Heart left ventricle (tissue), 16 donors: ENCODE measurements at regions not wholly inside any gene's neighbourhood (a gene's known extent, or its start where the extent isn't known, plus 50 kb on each side); places are given as distances from the start of the nearest gene placed in this dataset.

Source experiments
- ATAC-seq, 4 donors: fragments of 200-7000 bp; cut with Tn5 transposase; one replicate each; pipeline ENCODE4 v1.9.1; 2020 to 2022; ENCODE audit warnings: moderate library complexity in 4 of 4, mild to moderate bottlenecking in 3 of 4, moderate number of reproducible peaks in 1 of 4
- DNase-seq, 5 donors: peaks; one replicate each; pipeline ENCODE4 v3.0.0-alpha.2; 2020
- H3K27ac ChIP-seq, 12 donors: fragments of 200-600 bp; sonication (generic) in 4 of 12; one replicate each; pipeline versions ENCODE4 v1.5.0 to v1.8.0; 2016 to 2022; ENCODE audit warnings: mild to moderate bottlenecking in 2 of 12
- H3K27me3 ChIP-seq, 9 donors: fragments of 200-600 bp; sonication (generic) in 2 of 9; one replicate each; pipeline versions ENCODE4 v1.5.1 to v1.8.0; 2016 to 2022; ENCODE audit warnings: mild to moderate bottlenecking in 3 of 9
- H3K36me3 ChIP-seq, 9 donors: fragments of 200-600 bp; sonication (generic) in 2 of 9; one replicate each; pipeline versions ENCODE4 v1.5.0 to v1.8.0; 2018 to 2022; ENCODE audit warnings: mild to moderate bottlenecking in 2 of 9
- H3K4me1 ChIP-seq, 12 donors: fragments of 200-600 bp; sonication (generic) in 4 of 12; one replicate each; pipeline versions ENCODE4 v1.5.0 to v1.8.0; 2016 to 2022; ENCODE audit warnings: mild to moderate bottlenecking in 3 of 12
- H3K4me3 ChIP-seq, 12 donors: fragments of 200-600 bp; sonication (generic) in 4 of 12; one replicate each; pipeline versions ENCODE4 v1.5.0 to v1.8.0; 2017 to 2022; ENCODE audit warnings: mild to moderate bottlenecking in 9 of 12, moderate library complexity in 4 of 12
- H3K9me3 ChIP-seq, 12 donors: fragments of 200-600 bp; sonication (generic) in 4 of 12; one replicate each; pipeline versions ENCODE4 v1.5.0 to v1.8.0; 2016 to 2022; ENCODE audit warnings: mild to moderate bottlenecking in 1 of 12
- POLR2A ChIP-seq, 2 donors: fragments of 450-650 bp; IDR thresholded peaks; one replicate each; pipeline ENCODE4 v1.6.1; 2017; ENCODE audit warnings: antibody characterized with exemption in 2 of 2, mild to moderate bottlenecking in 2 of 2, moderate library complexity in 2 of 2
- WGBS, 4 donors: extraction: QIAGEN DNeasy Blood & Tissue Kit in 2 of 4; methylation state at CpG; one replicate each; pipeline versions ENCODE4 v1.1.5 to v1.1.7; 2013 to 2018; 5-methylcytosine and 5-hydroxymethylcytosine counted together
- intact Hi-C, 10 donors: fragments of 100-400 bp; cut with DNase I; formaldehyde crosslinking; loops; one replicate each; pipeline versions ENCODE4 v1.11.1 to v1.14.2; 2022
- TF ChIP-seq, protein P1 (sequence below), 12 donors: fragments of 200-600 bp; sonication (generic) in 4 of 12; IDR thresholded peaks; one replicate each; pipeline versions ENCODE4 v1.5.0 to v1.8.0; 2018 to 2022; ENCODE audit warnings: antibody characterized with exemption in 12 of 12, mild to moderate bottlenecking in 5 of 12
- donor health status: ischemic (EF 13 %, LVEDD 7.1; RV severe dilation, severe dysfunction).
- donor health status: healthy with polysubstance abuse.
- donor health status: DM: no; HTN: yes; CAD: no.
- donor health status: DM: no; HTN: no; CAD: no.
- donor health status: ischemic (EF 25% LVEDD 6.9; RV normal size, moderate dysfunction).
- donor health status: ischemic (EF 25% LVEDD 5.7; RV mildly dilated, moderate dysfunction).
- donor health status: healthy.
- donor health status: DM: yes; HTN: yes; CAD: no.
- donor health status: ischemic (EF 35%, LVEDD 5.7; RV mildly dilated, moderate dysfunction).
- donor health status: nonischemic (EF 11% LVEDD 7.7; RV severe dilation, severe dysfunction).
- donor health status: DM: yes; HTN: yes; CAD: no.
- donor health status: PGD.
- donor health status: ischemic (EF 29% LVEDD 5.4; RV normal size, mild dysfunction).
- donor health status: nonischemic (EF 23%, LVEDD 6.1; RV moderate dilation, normal function).

DNA sequence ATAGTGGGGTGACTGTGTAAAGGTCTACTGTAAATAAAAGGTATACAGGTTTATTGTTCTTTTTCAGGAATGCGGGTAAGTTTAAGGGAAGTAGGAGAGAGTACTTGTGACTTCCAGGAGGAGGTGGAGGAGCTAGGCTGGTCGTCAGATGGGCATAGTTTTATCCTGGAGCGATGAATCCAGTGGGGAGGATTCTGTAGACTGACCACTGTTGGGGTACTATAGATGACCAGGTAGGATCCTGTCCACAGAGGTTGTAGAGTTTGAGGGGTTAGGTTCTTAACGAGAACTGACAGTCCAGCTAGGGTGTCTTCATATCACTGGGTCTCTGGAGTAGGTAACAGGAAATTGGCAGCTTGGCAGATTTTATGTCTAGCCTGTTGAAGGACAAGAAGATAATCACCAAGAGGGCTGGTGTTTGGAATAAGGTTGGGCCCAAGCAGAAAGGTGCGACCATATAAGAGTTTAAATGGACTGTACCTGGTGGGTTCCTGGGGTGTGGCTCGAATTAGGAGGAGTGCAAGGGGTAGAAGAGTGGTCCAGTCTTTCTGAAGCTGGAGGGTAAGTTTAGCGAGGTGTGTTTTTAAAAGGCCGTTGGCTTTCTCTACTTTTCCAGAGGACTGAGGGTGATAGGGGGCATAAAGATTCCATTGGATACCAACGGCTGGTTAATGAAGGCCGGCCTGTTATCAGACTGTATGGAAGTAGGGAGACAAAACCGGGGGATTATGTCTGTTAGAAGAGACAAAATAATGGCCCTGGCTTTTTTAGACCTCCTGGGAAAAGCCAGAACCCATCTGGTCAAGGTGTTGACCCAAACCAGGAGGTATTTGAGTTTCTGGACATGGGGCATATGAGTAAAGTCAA is 751.3 kb upstream of the ADGRB3 start:
- Histone ChIP-seq H3K4me3 (no peak overlapping the region), H3K36me3 (no peaks in the 10 kb centered on the region), H3K4me1 (no peaks in the 10 kb centered on the region), H3K27me3 (no peaks in the 10 kb centered on the region), H3K27ac (no peak overlapping the region), H3K9me3 (peaks cover 0 to 27% (median 2%) of the 10 kb centered on the region in 12 donors)
- DNase-seq = no peak
- TF ChIP-seq, protein P1, sequence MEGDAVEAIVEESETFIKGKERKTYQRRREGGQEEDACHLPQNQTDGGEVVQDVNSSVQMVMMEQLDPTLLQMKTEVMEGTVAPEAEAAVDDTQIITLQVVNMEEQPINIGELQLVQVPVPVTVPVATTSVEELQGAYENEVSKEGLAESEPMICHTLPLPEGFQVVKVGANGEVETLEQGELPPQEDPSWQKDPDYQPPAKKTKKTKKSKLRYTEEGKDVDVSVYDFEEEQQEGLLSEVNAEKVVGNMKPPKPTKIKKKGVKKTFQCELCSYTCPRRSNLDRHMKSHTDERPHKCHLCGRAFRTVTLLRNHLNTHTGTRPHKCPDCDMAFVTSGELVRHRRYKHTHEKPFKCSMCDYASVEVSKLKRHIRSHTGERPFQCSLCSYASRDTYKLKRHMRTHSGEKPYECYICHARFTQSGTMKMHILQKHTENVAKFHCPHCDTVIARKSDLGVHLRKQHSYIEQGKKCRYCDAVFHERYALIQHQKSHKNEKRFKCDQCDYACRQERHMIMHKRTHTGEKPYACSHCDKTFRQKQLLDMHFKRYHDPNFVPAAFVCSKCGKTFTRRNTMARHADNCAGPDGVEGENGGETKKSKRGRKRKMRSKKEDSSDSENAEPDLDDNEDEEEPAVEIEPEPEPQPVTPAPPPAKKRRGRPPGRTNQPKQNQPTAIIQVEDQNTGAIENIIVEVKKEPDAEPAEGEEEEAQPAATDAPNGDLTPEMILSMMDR (IDR thresholded peaks at IDR 0.05) = no peak
- TF ChIP-seq POLR2A (IDR thresholded peaks at IDR 0.05) = no peak
- no peak for ATAC-seq
- intact Hi-C loops = no loop called here
- 82 to 87% (median 85%) methylated on average over 11 of the region's 11 CpGs for WGBS, 4 donors

DNA sequence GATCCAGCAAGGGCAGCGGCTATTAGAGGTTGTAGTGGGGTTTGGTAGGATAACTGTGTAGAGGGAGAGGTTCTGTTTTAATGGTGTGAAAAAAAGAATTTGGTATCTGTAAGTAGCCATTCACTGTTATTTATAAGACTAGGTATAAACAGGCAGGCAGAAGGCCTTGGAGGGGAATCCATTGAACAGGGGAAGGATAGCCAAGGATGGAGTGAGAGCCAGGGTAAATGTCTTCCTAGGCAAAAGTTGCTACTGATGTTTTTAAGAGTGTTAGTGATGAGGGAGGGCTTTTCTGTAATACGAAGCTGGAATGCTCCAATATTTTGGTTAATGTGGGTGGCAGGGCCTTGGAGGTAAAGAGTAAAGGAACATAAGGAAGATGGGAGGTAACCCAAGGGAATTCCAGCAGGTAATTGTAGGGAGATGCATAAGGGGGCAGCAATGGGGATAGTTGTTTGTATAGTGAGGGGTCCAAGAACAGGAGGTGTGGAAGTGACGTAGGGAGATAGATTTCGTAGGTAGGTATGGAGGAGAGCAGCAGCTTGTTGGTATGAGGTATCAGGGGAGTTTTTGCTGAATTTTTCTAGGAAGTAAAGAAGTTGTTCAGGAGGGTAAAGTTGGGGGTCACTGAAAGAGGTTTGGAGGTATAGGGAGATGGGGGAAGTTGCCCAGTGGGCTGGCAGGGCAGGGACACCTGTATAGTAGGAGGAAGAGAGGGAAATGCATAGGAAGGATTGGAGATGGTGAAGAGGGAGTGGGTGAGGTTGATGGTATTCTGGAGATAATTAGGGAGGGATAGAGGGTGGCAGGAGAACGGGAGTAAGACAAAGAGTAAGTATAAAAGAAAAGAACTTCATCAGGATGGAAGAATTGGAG is 752.4 kb upstream of the ADGRB3 start:
- intact Hi-C loops = no loop called here
- Histone ChIP-seq H3K36me3 (no peaks in the 10 kb centered on the region), H3K27me3 (no peaks in the 10 kb centered on the region), H3K9me3 (peaks cover 0 to 32% (median 3%) of the 10 kb centered on the region in 12 donors), H3K4me3 (no peak overlapping the region), H3K4me1 (no peaks in the 10 kb centered on the region), H3K27ac (no peak overlapping the region)
- no peak for DNase-seq
- TF ChIP-seq, protein P1 (IDR thresholded peaks at IDR 0.05) = no peak
- TF ChIP-seq POLR2A (IDR thresholded peaks at IDR 0.05) = no peak
- WGBS, 4 donors = 76 to 79% (median 78%) methylated on average over 5 of the region's 5 CpGs
- no peak for ATAC-seq

DNA sequence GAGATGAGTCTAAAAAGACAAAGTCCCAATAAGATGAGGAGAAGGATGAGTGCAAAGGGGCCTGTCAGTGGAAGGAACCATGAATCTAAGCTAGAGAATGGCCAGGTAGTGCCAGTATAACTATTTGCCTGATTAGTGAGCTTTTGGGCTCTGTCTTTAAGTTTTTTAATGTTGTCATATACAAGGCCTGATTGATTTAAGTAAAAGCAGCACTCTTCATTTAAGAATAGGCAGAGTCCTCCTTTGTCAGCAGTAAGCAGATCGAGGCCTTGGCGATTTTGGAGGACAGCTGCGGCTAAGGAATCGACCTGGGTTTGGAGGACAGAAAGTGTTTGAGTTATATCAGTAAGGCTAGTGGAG is 753.4 kb upstream of the ADGRB3 start:
- TF ChIP-seq, protein P1 (IDR thresholded peaks at IDR 0.05) = no peak
- TF ChIP-seq POLR2A (IDR thresholded peaks at IDR 0.05) = no peak
- Histone ChIP-seq H3K4me3 (no peak overlapping the region), H3K27me3 (no peaks in the 10 kb centered on the region), H3K27ac (no peak overlapping the region), H3K36me3 (no peaks in the 10 kb centered on the region), H3K4me1 (no peaks in the 10 kb centered on the region), H3K9me3 (peaks cover 0 to 30% (median 3%) of the 10 kb centered on the region in 12 donors)
- WGBS, 4 donors = 82 to 97% (median 88%) methylated on average over 4 of the region's 4 CpGs
- DNase-seq (no peak), ATAC-seq (no peak)
- intact Hi-C loops = no loop called here
